Progenitor cell of endocrine pancreas (in vitro differentiated cells): ENCODE measurements at regions not wholly inside any gene's neighbourhood (a gene's known extent, or its start where the extent isn't known, plus 50 kb on each side); places are given as distances from the start of the nearest gene placed in this dataset.

Experiments used
- DNase-seq: peaks from one replicate; pipeline ENCODE4 v3.0.0; 2021; ENCODE audit warnings: low spot score; ENCODE audit not compliant: unreplicated experiment
- H3K27ac Mint-ChIP-seq: 2 replicates; pipeline ENCODE4 v1.8.0; 2021; ENCODE audit warnings: mild to moderate bottlenecking, moderate library complexity, mixed read lengths
- H3K27me3 Mint-ChIP-seq: 2 replicates; pipeline ENCODE4 v1.8.0; 2021; ENCODE audit warnings: mixed read lengths
- H3K36me3 Mint-ChIP-seq: 2 replicates; pipeline ENCODE4 v1.8.0; 2022; ENCODE audit warnings: mixed read lengths; ENCODE audit not compliant: insufficient read depth
- H3K4me1 Mint-ChIP-seq: 2 replicates; pipeline ENCODE4 v1.8.0; 2021; ENCODE audit warnings: low read depth, mixed read lengths
- H3K4me3 Mint-ChIP-seq: 2 replicates; pipeline ENCODE4 v1.8.0; 2021; ENCODE audit warnings: low read depth, mild to moderate bottlenecking, moderate library complexity, mixed read lengths
- H3K9me3 Mint-ChIP-seq: 2 replicates; pipeline ENCODE4 v1.8.0; 2021; ENCODE audit warnings: low read depth, mixed read lengths
- TF ChIP-seq, protein P1 (sequence below): fragments of 200-600 bp; sonication (generic); IDR thresholded peaks from one replicate; pipeline ENCODE4 v1.5.0; 2021; ENCODE audit warnings: antibody characterized with exemption, mild to moderate bottlenecking; ENCODE audit not compliant: unreplicated experiment

DNA sequence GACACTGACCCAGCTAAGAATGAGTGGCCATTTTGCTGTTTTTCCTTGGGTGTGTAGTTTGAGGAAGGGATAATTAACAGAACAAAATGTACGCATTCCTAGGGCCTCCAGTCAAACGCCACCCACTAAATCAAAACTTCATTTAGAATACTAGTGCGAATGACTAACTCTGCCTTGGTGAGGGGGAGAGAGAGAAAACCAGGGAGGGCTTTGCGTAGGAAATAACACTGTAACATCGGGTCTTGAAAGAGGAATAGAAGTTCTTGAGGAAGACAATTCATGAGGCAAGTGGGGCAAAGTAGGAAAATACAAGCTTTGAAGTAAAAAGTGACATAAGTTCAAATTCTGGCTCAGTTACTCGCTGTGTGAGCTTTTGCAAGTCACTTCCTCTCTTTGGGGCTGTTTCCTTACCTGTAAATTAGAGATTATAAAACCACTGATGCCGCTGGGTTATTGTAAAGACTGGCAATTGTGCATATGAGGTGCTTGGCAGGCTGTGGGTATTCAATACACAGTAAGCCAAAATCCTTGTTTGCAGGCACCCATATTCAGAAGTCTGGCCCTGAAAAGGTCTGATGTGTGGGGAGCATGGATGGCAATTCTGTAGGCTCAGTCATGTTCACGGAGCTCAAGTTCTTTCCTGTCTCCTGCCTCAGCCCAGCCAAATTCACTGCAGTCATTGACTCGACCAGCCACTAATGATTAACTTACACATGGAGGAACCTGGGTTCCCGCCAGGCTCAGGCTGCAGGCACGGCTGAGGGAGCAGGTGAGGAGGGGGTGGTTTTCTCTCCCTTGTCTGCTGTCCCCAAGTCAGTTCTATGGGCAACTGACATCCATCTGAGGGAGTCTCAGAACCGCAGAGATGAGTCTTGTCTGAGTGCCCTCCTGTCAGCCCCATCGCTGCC, 140.3 kb upstream of the CSF3R start:
- Mint-ChIP-seq H3K27ac (no peak overlapping the region), H3K4me1 (peaks cover 9% of the 10 kb centered on the region), H3K27me3 (peaks cover 12% of the 10 kb centered on the region), H3K4me3 (no peak overlapping the region), H3K36me3 (no peaks in the 10 kb centered on the region), H3K9me3 (no peaks in the 10 kb centered on the region)
- peak; percentile 23 for DNase-seq
- TF ChIP-seq, protein P1, sequence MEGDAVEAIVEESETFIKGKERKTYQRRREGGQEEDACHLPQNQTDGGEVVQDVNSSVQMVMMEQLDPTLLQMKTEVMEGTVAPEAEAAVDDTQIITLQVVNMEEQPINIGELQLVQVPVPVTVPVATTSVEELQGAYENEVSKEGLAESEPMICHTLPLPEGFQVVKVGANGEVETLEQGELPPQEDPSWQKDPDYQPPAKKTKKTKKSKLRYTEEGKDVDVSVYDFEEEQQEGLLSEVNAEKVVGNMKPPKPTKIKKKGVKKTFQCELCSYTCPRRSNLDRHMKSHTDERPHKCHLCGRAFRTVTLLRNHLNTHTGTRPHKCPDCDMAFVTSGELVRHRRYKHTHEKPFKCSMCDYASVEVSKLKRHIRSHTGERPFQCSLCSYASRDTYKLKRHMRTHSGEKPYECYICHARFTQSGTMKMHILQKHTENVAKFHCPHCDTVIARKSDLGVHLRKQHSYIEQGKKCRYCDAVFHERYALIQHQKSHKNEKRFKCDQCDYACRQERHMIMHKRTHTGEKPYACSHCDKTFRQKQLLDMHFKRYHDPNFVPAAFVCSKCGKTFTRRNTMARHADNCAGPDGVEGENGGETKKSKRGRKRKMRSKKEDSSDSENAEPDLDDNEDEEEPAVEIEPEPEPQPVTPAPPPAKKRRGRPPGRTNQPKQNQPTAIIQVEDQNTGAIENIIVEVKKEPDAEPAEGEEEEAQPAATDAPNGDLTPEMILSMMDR, result no peak

GRCh38 chr1:36621531-36621930, 138.8 kb upstream of the CSF3R start:
- no peaks in the 10 kb centered on the region for H3K36me3 Mint-ChIP-seq
- TF ChIP-seq, protein P1, result no peak
- H3K9me3 Mint-ChIP-seq, result no peaks in the 10 kb centered on the region
- H3K27me3 Mint-ChIP-seq, result peaks cover 12% of the 10 kb centered on the region
- no peak overlapping the region for H3K27ac Mint-ChIP-seq
- peaks cover 9% of the 10 kb centered on the region for H3K4me1 Mint-ChIP-seq
- DNase-seq, result no peak
- H3K4me3 Mint-ChIP-seq, result no peak overlapping the region

GRCh38 chr1:36620142-36620541, 137.4 kb upstream of the CSF3R start:
- peaks cover 6% of the 10 kb centered on the region for H3K27me3 Mint-ChIP-seq
- no peak overlapping the region for H3K4me3 Mint-ChIP-seq
- no peak overlapping the region for H3K27ac Mint-ChIP-seq
- no peak for DNase-seq
- TF ChIP-seq, protein P1, result no peak
- H3K9me3 Mint-ChIP-seq, result no peaks in the 10 kb centered on the region
- no peaks in the 10 kb centered on the region for H3K36me3 Mint-ChIP-seq
- peaks cover 9% of the 10 kb centered on the region for H3K4me1 Mint-ChIP-seq

DNA sequence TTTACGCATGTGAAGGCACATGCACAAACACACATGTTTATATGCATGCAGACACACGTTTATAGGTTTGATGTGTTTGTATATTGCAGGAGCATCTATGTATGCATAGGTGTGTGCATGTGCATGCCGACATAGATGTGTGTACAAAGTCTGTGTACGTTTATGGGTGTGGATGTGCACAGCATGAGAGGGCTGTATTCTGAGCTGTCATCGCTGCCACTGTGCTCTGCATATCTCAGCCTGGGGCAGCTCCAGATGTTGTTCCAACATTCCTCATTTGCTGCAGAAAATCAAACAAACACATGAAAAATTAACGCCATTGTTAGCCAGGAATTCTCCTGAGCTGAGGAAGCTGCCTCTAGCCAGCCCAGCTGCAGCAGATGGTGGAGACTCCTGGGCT, 132.3 kb upstream of the CSF3R start:
- H3K4me3 Mint-ChIP-seq, result no peak overlapping the region
- no peaks in the 10 kb centered on the region for H3K9me3 Mint-ChIP-seq
- no peaks in the 10 kb centered on the region for H3K36me3 Mint-ChIP-seq
- H3K27ac Mint-ChIP-seq, result no peak overlapping the region
- no peak for DNase-seq
- H3K27me3 Mint-ChIP-seq, result no peaks in the 10 kb centered on the region
- TF ChIP-seq, protein P1, result no peak
- H3K4me1 Mint-ChIP-seq, result no peaks in the 10 kb centered on the region

DNA sequence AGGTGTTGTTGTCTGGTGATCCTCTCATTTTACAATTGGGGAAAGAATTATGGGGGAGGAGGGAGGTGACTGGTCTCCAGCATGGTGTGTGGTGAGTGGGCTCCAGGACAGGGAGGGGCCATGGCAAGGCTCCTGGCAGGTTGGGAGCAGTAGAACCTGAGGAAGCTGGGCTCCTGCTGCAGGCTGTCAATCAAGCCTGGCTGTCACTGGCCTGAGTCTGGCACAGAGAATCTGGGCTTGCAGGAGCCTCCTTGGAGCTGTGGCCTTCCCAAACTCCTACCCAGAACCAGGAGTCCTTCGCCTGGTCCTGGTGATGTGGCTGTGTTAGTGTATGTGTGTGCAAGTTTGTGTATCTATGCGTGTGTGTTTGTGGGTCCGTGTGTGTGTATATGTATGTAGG, 131.9 kb upstream of the CSF3R start:
- Mint-ChIP-seq H3K4me3 (no peak overlapping the region), H3K9me3 (no peaks in the 10 kb centered on the region), H3K36me3 (no peaks in the 10 kb centered on the region), H3K27me3 (no peaks in the 10 kb centered on the region), H3K4me1 (no peaks in the 10 kb centered on the region), H3K27ac (no peak overlapping the region)
- DNase-seq, result no peak
- TF ChIP-seq, protein P1, result no peak
